CD14-positive monocyte (primary cell): ENCODE measurements at regions not wholly inside any gene's neighbourhood (a gene's known extent, or its start where the extent isn't known, plus 50 kb on each side); places are given as distances from the start of the nearest gene placed in this dataset.

Experiments
- DNase-seq, 3 donors: peaks; one replicate each; pipeline ENCODE4 v3.0.0-alpha.2; 2011 to 2022
- H2AFZ ChIP-seq: 2 replicates; pipeline ENCODE4 v1.6.0; 2012; ENCODE audit warnings: mild to moderate bottlenecking, low read depth, low read length, inconsistent platforms; ENCODE audit not compliant: insufficient read depth, poor library complexity, severe bottlenecking
- H3K27ac ChIP-seq, 2 donors: 1 replicate in 1 of 2; 2 replicates in 1 of 2; pipeline ENCODE4 v1.5.1; 2012 to 2013; ENCODE audit warnings: low read length in 2 of 2, control low read depth in 1 of 2, inconsistent platforms in 1 of 2, low read depth in 1 of 2, mild to moderate bottlenecking in 1 of 2
- H3K27me3 ChIP-seq, 2 donors: one replicate each; pipeline versions ENCODE4 v1.6.0 to v1.6.1; 2011 to 2013; ENCODE audit warnings: low read length in 2 of 2; ENCODE audit not compliant: control insufficient read depth in 2 of 2, insufficient read depth in 2 of 2
- H3K36me3 ChIP-seq, 2 donors: replicated peaks in 1 of 2; 1 replicate in 1 of 2; 2 replicates in 1 of 2; pipeline versions ENCODE4 v1.5.1 to v1.6.1; 2012 to 2013; ENCODE audit warnings: low read length in 2 of 2, control low read depth in 1 of 2, inconsistent platforms in 1 of 2, mild to moderate bottlenecking in 1 of 2; ENCODE audit not compliant: insufficient read depth in 2 of 2, control insufficient read depth in 1 of 2
- H3K4me1 ChIP-seq, 2 donors: 1 replicate in 1 of 2; 2 replicates in 1 of 2; pipeline versions ENCODE4 v1.5.1 to v1.6.1; 2012 to 2013; ENCODE audit warnings: low read length in 2 of 2, control low read depth in 1 of 2, inconsistent platforms in 1 of 2, mild to moderate bottlenecking in 1 of 2, moderate library complexity in 1 of 2; ENCODE audit not compliant: insufficient read depth in 2 of 2, control insufficient read depth in 1 of 2
- H3K4me2 ChIP-seq: replicated peaks from 2 replicates; pipeline ENCODE3; 2012; ENCODE audit warnings: low read length, moderate library complexity, mild to moderate bottlenecking; ENCODE audit not compliant: poor library complexity, severe bottlenecking; ENCODE audit errors: extremely low read depth
- H3K4me3 ChIP-seq, 3 experiments: fragments of 200-600 bp in 1 of 3; sonication (generic) in 1 of 3; replicated peaks in 1 of 3; 1 replicate in 2 of 3; 2 replicates in 1 of 3; pipeline ENCODE4 v1.5.1; 2011 to 2013; ENCODE audit warnings: low read length in 3 of 3, mild to moderate bottlenecking in 3 of 3, control low read depth in 2 of 3, low read depth in 2 of 3, inconsistent platforms in 1 of 3, moderate library complexity in 1 of 3
- H3K79me2 ChIP-seq: 2 replicates; pipeline ENCODE4 v1.6.0; 2012; ENCODE audit warnings: mild to moderate bottlenecking, control low read depth, inconsistent platforms, low read length, moderate library complexity; ENCODE audit not compliant: insufficient read depth
- H3K9ac ChIP-seq: 2 replicates; pipeline ENCODE4 v1.6.0; 2017; ENCODE audit warnings: low read length, mild to moderate bottlenecking; ENCODE audit not compliant: insufficient read depth, poor library complexity, severe bottlenecking
- H3K9me3 ChIP-seq, 2 donors: replicated peaks in 1 of 2; 1 replicate in 1 of 2; 2 replicates in 1 of 2; pipeline versions ENCODE4 v1.5.1 to v1.6.1; 2012 to 2013; ENCODE audit warnings: low read length in 2 of 2, control low read depth in 1 of 2; ENCODE audit not compliant: control insufficient read depth in 1 of 2, insufficient read depth in 1 of 2
- H4K20me1 ChIP-seq: 2 replicates; pipeline ENCODE4 v1.6.0; 2012; ENCODE audit warnings: mild to moderate bottlenecking, low read length, control low read depth, moderate library complexity; ENCODE audit not compliant: insufficient read depth
- H3K27ac Mint-ChIP-seq, 7 donors: one replicate each; pipeline ENCODE4 v1.8.0; 2020; ENCODE audit warnings: mild to moderate bottlenecking in 7 of 7, mixed read lengths in 7 of 7, moderate library complexity in 6 of 7, inconsistent platforms in 2 of 7
- H3K27me3 Mint-ChIP-seq, 3 donors: one replicate each; pipeline ENCODE4 v1.8.0; 2021 to 2022; ENCODE audit warnings: low read depth in 3 of 3, mild to moderate bottlenecking in 3 of 3, mixed read lengths in 3 of 3, moderate library complexity in 3 of 3, inconsistent platforms in 1 of 3
- H3K36me3 Mint-ChIP-seq, 2 donors: one replicate each; pipeline ENCODE4 v1.8.0; 2020; ENCODE audit warnings: mixed read lengths in 2 of 2, inconsistent platforms in 1 of 2, mild to moderate bottlenecking in 1 of 2
- H3K4me1 Mint-ChIP-seq: one replicate; pipeline ENCODE4 v1.8.0; 2020; ENCODE audit warnings: mild to moderate bottlenecking, mixed read lengths
- H3K4me3 Mint-ChIP-seq, 2 donors: one replicate each; pipeline ENCODE4 v1.8.0; 2020; ENCODE audit warnings: mild to moderate bottlenecking in 2 of 2, mixed read lengths in 2 of 2, moderate library complexity in 1 of 2
- H3K9me3 Mint-ChIP-seq, 7 donors: one replicate each; pipeline ENCODE4 v1.8.0; 2020 to 2022; ENCODE audit warnings: mixed read lengths in 7 of 7, mild to moderate bottlenecking in 6 of 7, moderate library complexity in 6 of 7, inconsistent platforms in 2 of 7
- CTCF ChIP-seq: fragments of 200-600 bp; IDR thresholded peaks from one replicate; pipeline ENCODE4 v1.8.0; 2022; ENCODE audit warnings: antibody characterized with exemption, mild to moderate bottlenecking
- WGBS: methylation state at CpG from one replicate; pipeline ENCODE4 v1.1.5; 2013; ENCODE audit warnings: missing lambda C conversion rate; ENCODE audit not compliant: insufficient coverage; 5-methylcytosine and 5-hydroxymethylcytosine counted together
- intact Hi-C, 2 donors: fragments of 100-400 bp; cut with micrococcal nuclease; formaldehyde crosslinking; loops; one replicate each; pipeline versions ENCODE4 v1.15.0 to v1.15.1; 2023

GRCh38 chr2:133970641-133971040 is 283.2 kb upstream of the MGAT5 start:
- Histone ChIP-seq H3K36me3 (no peaks in the 10 kb centered on the region), H3K27ac (no peak overlapping the region), H3K27me3 (no peaks in the 10 kb centered on the region), H3K9ac (no peak overlapping the region), H3K4me1 (no peaks in the 10 kb centered on the region), H3K4me3 (no peak overlapping the region), H4K20me1 (no peaks in the 10 kb centered on the region), H3K79me2 (no peaks in the 10 kb centered on the region), H2AFZ (no peak overlapping the region), H3K9me3 (no peaks in the 10 kb centered on the region), H3K4me2 (no peak overlapping the region)
- Mint-ChIP-seq H3K27ac (no peak overlapping the region), H3K27me3 (peaks cover 1 to 3% (median 2%) of the 10 kb centered on the region in 3 donors), H3K36me3 (no peaks in the 10 kb centered on the region), H3K4me3 (no peak overlapping the region), H3K9me3 (peaks cover 0 to 3% (median 0%) of the 10 kb centered on the region in 7 donors), H3K4me1 (peaks cover 2% of the 10 kb centered on the region)
- 60% methylated on average over 1 of the region's 6 CpGs for WGBS
- TF ChIP-seq CTCF = no peak
- intact Hi-C loops = no loop called here
- no peak for DNase-seq

GRCh38 chr2:133972297-133972696 is 281.6 kb upstream of the MGAT5 start:
- WGBS = no CpG with 5 or more reads among the region's 2 CpGs
- H3K9me3 Mint-ChIP-seq = peaks cover 0 to 3% (median 0%) of the 10 kb centered on the region in 7 donors
- H3K27me3 Mint-ChIP-seq = peaks cover 1 to 3% (median 2%) of the 10 kb centered on the region in 3 donors
- no peaks in the 10 kb centered on the region for H4K20me1 ChIP-seq
- H3K4me1 Mint-ChIP-seq = peaks cover 5% of the 10 kb centered on the region
- no peak overlapping the region for H3K27ac Mint-ChIP-seq
- no peak overlapping the region for H2AFZ ChIP-seq
- no peaks in the 10 kb centered on the region for H3K79me2 ChIP-seq
- no peaks in the 10 kb centered on the region for H3K9me3 ChIP-seq
- H3K4me3 Mint-ChIP-seq = no peak overlapping the region
- H3K36me3 ChIP-seq = no peaks in the 10 kb centered on the region
- H3K36me3 Mint-ChIP-seq = no peaks in the 10 kb centered on the region
- no peak overlapping the region for H3K9ac ChIP-seq
- H3K4me2 ChIP-seq = no peak overlapping the region
- no peak overlapping the region for H3K4me3 ChIP-seq
- H3K27me3 ChIP-seq = no peaks in the 10 kb centered on the region
- intact Hi-C loops = no loop called here
- no peaks in the 10 kb centered on the region for H3K4me1 ChIP-seq
- no peak overlapping the region for H3K27ac ChIP-seq
- no peak for TF ChIP-seq CTCF
- DNase-seq = no peak
